IMR-90 (cell line): ENCODE measurements at regions not wholly inside any gene's neighbourhood (a gene's known extent, or its start where the extent isn't known, plus 50 kb on each side); places are given as distances from the start of the nearest gene placed in this dataset.

Source experiments
- ATAC-seq: fragments of 200-7000 bp; cut with Tn5 transposase; 2 replicates; pipeline ENCODE4 v1.9.1; 2020; ENCODE audit warnings: low read depth, mild to moderate bottlenecking, moderate library complexity
- BruUV-seq: library from RNA; stranded (reverse); fragments of 400-500 nt; replicated peaks from 2 replicates; lab custom pipeline; 2021; lab: Mats Ljungman, UMichigan
- CTCF ChIA-PET: fragments of 300-600 bp; formaldehyde crosslinking; extraction: SDS; loops from one replicate; lab custom pipeline; 2021; ENCODE audit warnings: antibody characterized with exemption; lab: Yijun Ruan, JAX
- POLR2A ChIA-PET: fragments of 300-600 bp; sonication (Branson Sonifier 250); formaldehyde crosslinking; loops from one replicate; lab custom pipeline; 2022; ENCODE audit warnings: antibody characterized with exemption; ENCODE audit not compliant: unreplicated experiment; lab: Charles Lee
- DNase-seq: peaks from one replicate; pipeline ENCODE4 v3.0.0; 2013
- H2AFZ ChIP-seq: replicated peaks from 2 replicates; pipeline ENCODE3; 2013; ENCODE audit warnings: low read length, mild to moderate bottlenecking; ENCODE audit not compliant: poor library complexity
- H2AK5ac ChIP-seq: 2 replicates; pipeline ENCODE4 v1.6.1; 2013; ENCODE audit warnings: low read depth, low read length, inconsistent platforms
- H2AK9ac ChIP-seq: replicated peaks from 2 replicates; pipeline ENCODE3; 2013; ENCODE audit warnings: mild to moderate bottlenecking, low read depth, low read length, moderate library complexity; ENCODE audit not compliant: poor library complexity
- H2BK120ac ChIP-seq: 2 replicates; pipeline ENCODE4 v1.6.1; 2013; ENCODE audit warnings: low read depth, low read length, inconsistent platforms
- H2BK15ac ChIP-seq: 3 replicates; pipeline ENCODE4 v1.6.1; 2013; ENCODE audit warnings: low read depth, low read length, inconsistent platforms
- H2BK20ac ChIP-seq: 2 replicates; pipeline ENCODE4 v1.6.1; 2013; ENCODE audit warnings: low read depth, mild to moderate bottlenecking, inconsistent platforms, low read length, moderate library complexity
- H2BK5ac ChIP-seq: 2 replicates; pipeline ENCODE4 v1.6.1; 2013; ENCODE audit warnings: mild to moderate bottlenecking, low read depth, low read length, inconsistent platforms; ENCODE audit not compliant: poor library complexity, severe bottlenecking
- H3K14ac ChIP-seq: replicated peaks from 2 replicates; pipeline ENCODE4 v1.6.1; 2013; ENCODE audit warnings: low read depth, low read length, inconsistent platforms
- H3K18ac ChIP-seq: 2 replicates; pipeline ENCODE4 v1.6.1; 2013; ENCODE audit warnings: low read depth, low read length, control low read depth
- H3K23ac ChIP-seq: 2 replicates; pipeline ENCODE4 v1.6.1; 2013; ENCODE audit warnings: low read depth, low read length, inconsistent platforms
- H3K27ac ChIP-seq: 2 replicates; pipeline ENCODE4 v1.5.1; 2013; ENCODE audit warnings: mild to moderate bottlenecking, control low read depth, low read length; ENCODE audit not compliant: insufficient read depth
- H3K27me3 ChIP-seq: 2 replicates; pipeline ENCODE4 v1.6.1; 2013; ENCODE audit warnings: low read length; ENCODE audit not compliant: control insufficient read depth, insufficient read depth
- H3K36me3 ChIP-seq: 2 replicates; pipeline ENCODE4 v1.6.1; 2013; ENCODE audit warnings: low read length, mixed read lengths; ENCODE audit not compliant: control insufficient read depth, insufficient read depth
- H3K4ac ChIP-seq: 2 replicates; pipeline ENCODE4 v1.6.1; 2013; ENCODE audit warnings: low read depth, low read length, inconsistent platforms
- H3K4me1 ChIP-seq: 2 replicates; pipeline ENCODE4 v1.6.1; 2013; ENCODE audit warnings: low read length, mixed read lengths; ENCODE audit not compliant: control insufficient read depth, insufficient read depth
- H3K4me2 ChIP-seq: 2 replicates; pipeline ENCODE4 v1.6.1; 2013; ENCODE audit warnings: low read depth, mild to moderate bottlenecking, control low read depth, low read length, moderate library complexity
- H3K4me3 ChIP-seq: 2 replicates; pipeline ENCODE4 v1.5.1; 2013; ENCODE audit warnings: low read depth, mild to moderate bottlenecking, control low read depth, low read length, moderate library complexity; ENCODE audit not compliant: insufficient read depth
- H3K56ac ChIP-seq: 2 replicates; pipeline ENCODE4 v1.6.1; 2013; ENCODE audit warnings: low read length, inconsistent platforms; ENCODE audit not compliant: insufficient read depth; ENCODE audit errors: extremely low read depth
- H3K79me1 ChIP-seq, 2 experiments: 2 replicates each; pipeline ENCODE4 v1.6.1; 2013; ENCODE audit warnings: low read length in 2 of 2, inconsistent platforms in 1 of 2, low read depth in 1 of 2
- H3K9ac ChIP-seq: 2 replicates; pipeline ENCODE4 v1.6.1; 2013; ENCODE audit warnings: low read depth, low read length, control low read depth
- H3K9me1 ChIP-seq: 2 replicates; pipeline ENCODE4 v1.6.1; 2013; ENCODE audit warnings: low read length, inconsistent platforms; ENCODE audit not compliant: insufficient read depth
- H3K9me3 ChIP-seq: 2 replicates; pipeline ENCODE4 v1.6.1; 2013; ENCODE audit warnings: low read length; ENCODE audit not compliant: control insufficient read depth, insufficient read depth
- H4K20me1 ChIP-seq: 2 replicates; pipeline ENCODE4 v1.6.1; 2013; ENCODE audit warnings: low read length, inconsistent platforms; ENCODE audit not compliant: insufficient read depth
- H4K5ac ChIP-seq: 2 replicates; pipeline ENCODE4 v1.6.1; 2013; ENCODE audit warnings: mild to moderate bottlenecking, low read depth, low read length, control low read depth
- H4K8ac ChIP-seq, 2 experiments: 2 replicates each; pipeline ENCODE4 v1.6.1; 2013; ENCODE audit warnings: low read depth in 2 of 2, low read length in 2 of 2, control low read depth in 1 of 2, inconsistent platforms in 1 of 2
- H4K91ac ChIP-seq: 2 replicates; pipeline ENCODE4 v1.6.1; 2013; ENCODE audit warnings: low read depth, low read length, inconsistent platforms; ENCODE audit not compliant: insufficient read depth
- BHLHE40 ChIP-seq: fragments of 150-350 bp; IDR thresholded peaks from 2 replicates; pipeline ENCODE4 v1.6.1; 2016; ENCODE audit warnings: mild to moderate bottlenecking, low read depth, low read length
- CEBPB ChIP-seq: IDR thresholded peaks from 2 replicates; pipeline ENCODE4 v1.6.1; 2012; ENCODE audit warnings: low read depth, low read length, improper control_type of control experiment
- NFE2L2 ChIP-seq: fragments of 150-350 bp; IDR thresholded peaks from 2 replicates; pipeline ENCODE4 v1.6.1; 2016; ENCODE audit warnings: low read depth, mild to moderate bottlenecking, low read length
- POLR2A ChIP-seq: IDR thresholded peaks from 2 replicates; pipeline ENCODE4 v1.6.1; 2012; ENCODE audit warnings: mild to moderate bottlenecking, low read depth, low read length
- WGBS, 2 experiments: methylation state at CpG; one replicate each; pipeline versions ENCODE4 v1.1.5 to v1.1.7; 2013; ENCODE audit warnings: missing lambda C conversion rate in 2 of 2; ENCODE audit not compliant: insufficient read length in 1 of 2; ENCODE audit errors: extremely low coverage in 2 of 2; 5-methylcytosine and 5-hydroxymethylcytosine counted together
- dilution Hi-C: fragments of 300-500 bp; cut with HindIII; formaldehyde crosslinking; loops from one replicate; pipeline ENCODE4 v1.14.3; 2018; ENCODE audit warnings: low sequenced_read_pairs; ENCODE audit not compliant: unreplicated experiment
- in situ Hi-C: fragments of 300-500 bp; cut with MboI; formaldehyde crosslinking; loops from 3 replicates; pipeline ENCODE4 v1.14.3; 2019; ENCODE audit warnings: low sequenced_read_pairs, inconsistent platforms, mixed read lengths
- intact Hi-C: fragments of 100-400 bp; cut with micrococcal nuclease; formaldehyde crosslinking; loops from 2 replicates; pipeline ENCODE4 v1.10.0; 2022

GRCh38 chr3:193851941-193852674 lies 259.1 kb downstream of the OPA1 start:
- in situ Hi-C loops (no loop called here), intact Hi-C loops (no loop called here), dilution Hi-C loops (no loop called here)
- no peak overlapping the region for H3K9ac ChIP-seq
- no TSS peak for BruUV-seq
- ChIA-PET POLR2A (no interaction called here), CTCF (no interaction called here)
- no peaks in the 10 kb centered on the region for H4K20me1 ChIP-seq
- H4K91ac ChIP-seq: no peak overlapping the region
- no peaks in the 10 kb centered on the region for H3K9me1 ChIP-seq
- H2BK20ac ChIP-seq: no peak overlapping the region
- no peak overlapping the region for H2BK120ac ChIP-seq
- no peak overlapping the region for H3K4ac ChIP-seq
- ATAC-seq (no peak), DNase-seq (no peak)
- no peak overlapping the region for H3K4me3 ChIP-seq
- WGBS, 2 experiments: 66% methylated on average over 5 of the region's 13 CpGs; no CpG with 5 or more reads in 1 of the 2 experiments
- peaks cover 35% of the 10 kb centered on the region for H3K27me3 ChIP-seq
- H2AFZ ChIP-seq: no peak overlapping the region
- no peaks in the 10 kb centered on the region for H3K36me3 ChIP-seq
- no peak overlapping the region; the same call in 1 of the 2 replicates for H3K14ac ChIP-seq
- no peaks in the 10 kb centered on the region for H3K9me3 ChIP-seq
- no peak overlapping the region for H3K23ac ChIP-seq
- TF ChIP-seq NFE2L2 (no peak), CEBPB (no peak), BHLHE40 (no peak), POLR2A (no peak)
- no peak overlapping the region for H3K56ac ChIP-seq
- H3K4me2 ChIP-seq: no peak overlapping the region
- no peak overlapping the region for H2AK9ac ChIP-seq
- H3K4me1 ChIP-seq: no peaks in the 10 kb centered on the region
- H4K5ac ChIP-seq: no peak overlapping the region
- no peaks in the 10 kb centered on the region for H3K79me1 ChIP-seq
- no peak overlapping the region for H4K8ac ChIP-seq
- H2AK5ac ChIP-seq: no peak overlapping the region
- H2BK15ac ChIP-seq: no peak overlapping the region
- no peak overlapping the region for H3K18ac ChIP-seq
- no peak overlapping the region for H3K27ac ChIP-seq
- H2BK5ac ChIP-seq: no peak overlapping the region
